DOHH2 (cell line): ENCODE measurements at regions not wholly inside any gene's neighbourhood (a gene's known extent, or its start where the extent isn't known, plus 50 kb on each side); places are given as distances from the start of the nearest gene placed in this dataset.

ENCODE experiments used
- H3F3A ChIP-seq: fragments of 200-600 bp; sonication (generic), shearing (Covaris generic); 2 replicates; pipeline ENCODE4 v1.6.0; 2016; ENCODE audit warnings: antibody characterized with exemption, mild to moderate bottlenecking; ENCODE audit not compliant: control insufficient read depth, insufficient read depth
- H3K27ac ChIP-seq: fragments of 200-600 bp; sonication (generic); 2 replicates; pipeline ENCODE4 v1.5.1; 2014; ENCODE audit warnings: low read depth, mild to moderate bottlenecking, low read length, moderate library complexity
- H3K27me3 ChIP-seq: fragments of 200-600 bp; sonication (generic); 2 replicates; pipeline ENCODE4 v1.6.1; 2014; ENCODE audit warnings: mild to moderate bottlenecking, low read length, mixed read lengths; ENCODE audit not compliant: control insufficient read depth
- H3K36me3 ChIP-seq: fragments of 200-600 bp; sonication (generic); 2 replicates; pipeline ENCODE4 v1.6.1; 2014; ENCODE audit warnings: mild to moderate bottlenecking, low read length, moderate library complexity, mixed read lengths; ENCODE audit not compliant: control insufficient read depth
- H3K4me1 ChIP-seq: fragments of 200-600 bp; sonication (generic); 2 replicates; pipeline ENCODE4 v1.6.1; 2014; ENCODE audit warnings: mild to moderate bottlenecking, low read length, mixed read lengths; ENCODE audit not compliant: control insufficient read depth
- H3K4me2 ChIP-seq: fragments of 200-600 bp; sonication (generic); 2 replicates; pipeline ENCODE4 v1.6.0; 2014; ENCODE audit warnings: mild to moderate bottlenecking, low read length, moderate library complexity
- H3K4me3 ChIP-seq: fragments of 200-600 bp; sonication (generic); 2 replicates; pipeline ENCODE4 v1.5.1; 2014; ENCODE audit warnings: mild to moderate bottlenecking, low read length, mixed read lengths
- H3K79me2 ChIP-seq: fragments of 200-600 bp; sonication (generic); 2 replicates; pipeline ENCODE4 v1.6.1; 2014; ENCODE audit warnings: mild to moderate bottlenecking, low read length, mixed read lengths; ENCODE audit not compliant: control insufficient read depth
- H3K9me2 ChIP-seq: fragments of 200-600 bp; sonication (generic); replicated peaks from 2 replicates; pipeline ENCODE4 v1.6.1; 2014; ENCODE audit warnings: mild to moderate bottlenecking, low read length, mixed read lengths; ENCODE audit not compliant: control insufficient read depth
- H3K9me3 ChIP-seq: fragments of 200-600 bp; sonication (generic); 2 replicates; pipeline ENCODE4 v1.6.1; 2014; ENCODE audit warnings: antibody characterized with exemption, low read length, mixed read lengths; ENCODE audit not compliant: control insufficient read depth, insufficient read depth
- H4K20me1 ChIP-seq: fragments of 200-600 bp; sonication (generic); 2 replicates; pipeline ENCODE4 v1.6.0; 2014; ENCODE audit warnings: low read depth, mild to moderate bottlenecking, antibody characterized with exemption, low read length, moderate library complexity; ENCODE audit not compliant: control insufficient read depth, insufficient read depth
- CTCF ChIP-seq: fragments of 200-600 bp; sonication (generic); IDR thresholded peaks from one replicate; pipeline ENCODE4 v1.5.1; 2014; ENCODE audit warnings: antibody characterized with exemption, mild to moderate bottlenecking, low read depth, low read length; ENCODE audit not compliant: poor library complexity, severe bottlenecking
- EZH2phosphoT487 ChIP-seq: fragments of 200-600 bp; sonication (generic); IDR thresholded peaks from 2 replicates; pipeline ENCODE4 v1.6.1; 2017; ENCODE audit warnings: borderline replicate concordance, mild to moderate bottlenecking, antibody characterized with exemption, low read length, moderate library complexity, mixed read lengths

GRCh38 chr12:95412482-95413311 lies 61.3 kb upstream of the METAP2 start:
- Histone ChIP-seq H3K4me2 (no peak overlapping the region), H3K9me2 (no peaks in the 10 kb centered on the region), H3K4me1 (peaks cover 68% of the 10 kb centered on the region), H3K4me3 (no peak overlapping the region), H3K9me3 (no peaks in the 10 kb centered on the region), H3K27ac (no peak overlapping the region), H4K20me1 (no peaks in the 10 kb centered on the region), H3K36me3 (no peaks in the 10 kb centered on the region), H3F3A (peaks cover 51% of the 10 kb centered on the region), H3K27me3 (no peaks in the 10 kb centered on the region), H3K79me2 (no peaks in the 10 kb centered on the region)
- TF ChIP-seq CTCF: no peak
- no peak for TF ChIP-seq EZH2phosphoT487

- no peaks in the 10 kb centered on the region for H3K9me2 ChIP-seq
- H3K4me2 ChIP-seq: no peak overlapping the region
- H3K4me3 ChIP-seq: no peak overlapping the region
- peaks cover 51% of the 10 kb centered on the region for H3F3A ChIP-seq
- peaks cover 77% of the 10 kb centered on the region for H3K4me1 ChIP-seq
- no peaks in the 10 kb centered on the region for H3K36me3 ChIP-seq
- H3K9me3 ChIP-seq: no peaks in the 10 kb centered on the region
- no peaks in the 10 kb centered on the region for H4K20me1 ChIP-seq
- no peak for TF ChIP-seq CTCF
- no peak for TF ChIP-seq EZH2phosphoT487
- no peaks in the 10 kb centered on the region for H3K79me2 ChIP-seq
- no peaks in the 10 kb centered on the region for H3K27me3 ChIP-seq
- H3K27ac ChIP-seq: no peak overlapping the region
These were observed 60.4 kb upstream of the METAP2 start for GRCh38 chr12:95413576-95413975.

DNA sequence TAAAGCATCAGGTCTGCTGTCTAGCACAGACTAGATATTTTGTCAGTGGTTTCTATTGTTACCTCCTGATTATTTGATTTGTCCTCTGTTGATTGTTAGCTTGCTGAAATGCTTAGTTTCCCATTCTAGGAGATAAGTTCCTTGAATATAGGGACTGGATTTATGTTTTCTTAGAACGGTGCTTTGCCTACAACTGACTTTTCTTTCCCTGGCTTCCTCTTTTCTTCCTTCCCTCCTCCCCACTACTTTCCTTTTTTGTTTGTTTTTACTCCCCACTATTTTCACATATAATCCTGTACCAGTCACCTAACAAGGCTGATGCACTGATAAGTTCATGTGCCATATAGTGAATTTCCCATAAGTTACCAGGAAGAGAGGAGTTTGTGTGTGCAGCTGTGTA lies 58.5 kb upstream of the METAP2 start:
- no peak for TF ChIP-seq EZH2phosphoT487
- no peak for TF ChIP-seq CTCF
- H3K9me3 ChIP-seq: no peaks in the 10 kb centered on the region
- peaks cover 51% of the 10 kb centered on the region for H3F3A ChIP-seq
- no peaks in the 10 kb centered on the region for H3K9me2 ChIP-seq
- H3K79me2 ChIP-seq: no peaks in the 10 kb centered on the region
- no peaks in the 10 kb centered on the region for H4K20me1 ChIP-seq
- H3K27me3 ChIP-seq: no peaks in the 10 kb centered on the region
- peaks cover 80% of the 10 kb centered on the region for H3K4me1 ChIP-seq
- H3K4me3 ChIP-seq: peak overlapping the region; percentile 48
- H3K4me2 ChIP-seq: peak overlapping the region; percentile 66
- H3K27ac ChIP-seq: peak overlapping the region; percentile 93
- no peaks in the 10 kb centered on the region for H3K36me3 ChIP-seq
